ENCODE measurements at regions not wholly inside any gene's neighbourhood (a gene's known extent, or its start where the extent isn't known, plus 50 kb on each side); places are given as distances from the start of the nearest gene placed in this dataset.

- no peak for TF ChIP-seq EZH2 (IDR thresholded peaks at IDR 0.05)
- TF ChIP-seq POLR2AphosphoS5 (IDR thresholded peaks at IDR 0.05; ENCODE audit: borderline replicate concordance, low read depth, low read length): no peak
Measured at GRCh38 chr1:109826446-109826845, 62.7 kb upstream of the EPS8L3 start.

All from SK-N-MC (cell line).